22Rv1 (cell line): ENCODE measurements at regions not wholly inside any gene's neighbourhood (a gene's known extent, or its start where the extent isn't known, plus 50 kb on each side); places are given as distances from the start of the nearest gene placed in this dataset.

Source experiments
- ZFX ChIP-seq: fragments of 450-650 bp; IDR thresholded peaks from 2 replicates; pipeline ENCODE4 v1.6.1; 2017; ENCODE audit warnings: antibody characterized with exemption, borderline replicate concordance
- TF ChIP-seq, protein P1 (sequence below): fragments of 450-650 bp; IDR thresholded peaks from 2 replicates; pipeline ENCODE4 v1.5.1; 2017; ENCODE audit warnings: mild to moderate bottlenecking

DNA sequence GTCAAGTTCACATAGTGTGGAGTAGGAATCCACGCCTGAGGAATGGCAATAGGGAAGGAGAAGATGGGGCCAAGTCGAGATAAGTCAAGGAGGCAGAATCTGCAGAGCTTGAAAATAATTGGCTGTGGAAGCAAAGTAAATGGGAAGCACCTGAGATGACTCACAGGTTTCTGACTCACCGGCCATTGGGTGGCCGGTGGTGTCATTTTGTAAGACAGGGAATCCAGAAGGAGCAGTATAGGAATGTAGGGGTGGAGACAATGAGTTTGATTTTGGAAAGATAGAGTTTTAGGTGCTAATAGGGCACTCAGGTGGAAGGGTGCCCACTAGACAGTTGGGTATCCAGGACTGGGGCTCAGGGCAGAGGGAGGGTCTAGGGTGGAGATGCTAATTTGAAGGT lies 201.0 kb upstream of the MAMLD1 start:
- TF ChIP-seq, protein P1, sequence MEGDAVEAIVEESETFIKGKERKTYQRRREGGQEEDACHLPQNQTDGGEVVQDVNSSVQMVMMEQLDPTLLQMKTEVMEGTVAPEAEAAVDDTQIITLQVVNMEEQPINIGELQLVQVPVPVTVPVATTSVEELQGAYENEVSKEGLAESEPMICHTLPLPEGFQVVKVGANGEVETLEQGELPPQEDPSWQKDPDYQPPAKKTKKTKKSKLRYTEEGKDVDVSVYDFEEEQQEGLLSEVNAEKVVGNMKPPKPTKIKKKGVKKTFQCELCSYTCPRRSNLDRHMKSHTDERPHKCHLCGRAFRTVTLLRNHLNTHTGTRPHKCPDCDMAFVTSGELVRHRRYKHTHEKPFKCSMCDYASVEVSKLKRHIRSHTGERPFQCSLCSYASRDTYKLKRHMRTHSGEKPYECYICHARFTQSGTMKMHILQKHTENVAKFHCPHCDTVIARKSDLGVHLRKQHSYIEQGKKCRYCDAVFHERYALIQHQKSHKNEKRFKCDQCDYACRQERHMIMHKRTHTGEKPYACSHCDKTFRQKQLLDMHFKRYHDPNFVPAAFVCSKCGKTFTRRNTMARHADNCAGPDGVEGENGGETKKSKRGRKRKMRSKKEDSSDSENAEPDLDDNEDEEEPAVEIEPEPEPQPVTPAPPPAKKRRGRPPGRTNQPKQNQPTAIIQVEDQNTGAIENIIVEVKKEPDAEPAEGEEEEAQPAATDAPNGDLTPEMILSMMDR = no peak
- no peak for TF ChIP-seq ZFX
